ENCODE measurements at regions not wholly inside any gene's neighbourhood (a gene's known extent, or its start where the extent isn't known, plus 50 kb on each side); places are given as distances from the start of the nearest gene placed in this dataset.

GRCh38 chr17:70615831-70616230 lies 446.5 kb downstream of the KCNJ2 start:
- Histone ChIP-seq H3K4me3 (ENCODE audit: low read depth, low read length, poor library complexity, severe bottlenecking) (no peak overlapping the region), H3K27me3 (replicated peaks; ENCODE audit: insufficient read depth, low read depth, low read length, poor library complexity) (no peaks in the 10 kb centered on the region), H3K9me3 (ENCODE audit: low read depth, low read length, poor library complexity, severe bottlenecking) (no peaks in the 10 kb centered on the region), H3K36me3 (ENCODE audit: insufficient read depth, low read length, poor library complexity, severe bottlenecking) (no peaks in the 10 kb centered on the region), H3K4me1 (ENCODE audit: insufficient read depth, low read length, poor library complexity, severe bottlenecking) (no peaks in the 10 kb centered on the region), H3K27ac (ENCODE audit: low read depth, low read length, poor library complexity, severe bottlenecking) (no peak overlapping the region)
- TF ChIP-seq EZH2 (IDR thresholded peaks at IDR 0.05; ENCODE audit: borderline replicate concordance, low read depth, low read length, poor library complexity, severe bottlenecking) (no peak), CTCF (conservative IDR thresholded peaks at IDR 0.05; ENCODE audit: low read depth, low read length) (no peak)
- CTCF ChIA-PET: no interaction called here
- DNase-seq (ENCODE audit: low spot score): no peak
- intact Hi-C loops (cut with micrococcal nuclease; ENCODE audit: unreplicated experiment): no loop called here
- POLR2A ChIA-PET (ENCODE audit: low non-redundant PET): no interaction called here
- no TSS peak for BruUV-seq (replicated peaks)

DNA sequence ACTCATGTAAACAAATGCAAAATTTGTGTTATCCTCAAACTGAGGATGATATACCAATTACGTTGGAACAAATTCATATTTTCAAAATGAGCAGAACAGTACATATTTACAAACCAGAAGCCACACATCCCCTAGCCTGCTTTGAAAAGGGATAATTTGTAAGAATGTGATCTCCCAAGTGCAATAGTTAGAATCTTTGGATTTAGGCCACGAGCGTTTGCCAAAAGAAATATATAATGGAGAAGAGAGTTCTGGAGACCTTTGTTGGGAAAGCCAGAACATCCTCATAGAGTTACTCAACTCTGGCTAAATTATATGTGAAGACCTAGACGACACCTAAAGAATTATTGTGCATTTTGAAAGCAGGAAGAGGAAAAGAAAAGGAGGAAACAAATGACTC lies 449.3 kb downstream of the KCNJ2 start:
- H3K27ac ChIP-seq (ENCODE audit: low read depth, low read length, poor library complexity, severe bottlenecking): no peak overlapping the region
- no peaks in the 10 kb centered on the region for H3K4me1 ChIP-seq (ENCODE audit: insufficient read depth, low read length, poor library complexity, severe bottlenecking)
- CTCF ChIA-PET: no interaction called here
- DNase-seq (ENCODE audit: low spot score): no peak
- no TSS peak for BruUV-seq (replicated peaks)
- intact Hi-C loops (cut with micrococcal nuclease; ENCODE audit: unreplicated experiment): no loop called here
- H3K4me3 ChIP-seq (ENCODE audit: low read depth, low read length, poor library complexity, severe bottlenecking): no peak overlapping the region
- H3K27me3 ChIP-seq (replicated peaks; ENCODE audit: insufficient read depth, low read depth, low read length, poor library complexity): no peaks in the 10 kb centered on the region
- POLR2A ChIA-PET (ENCODE audit: low non-redundant PET): no interaction called here
- TF ChIP-seq CTCF (conservative IDR thresholded peaks at IDR 0.05; ENCODE audit: low read depth, low read length): no peak
- H3K36me3 ChIP-seq (ENCODE audit: insufficient read depth, low read length, poor library complexity, severe bottlenecking): no peaks in the 10 kb centered on the region
- no peaks in the 10 kb centered on the region for H3K9me3 ChIP-seq (ENCODE audit: low read depth, low read length, poor library complexity, severe bottlenecking)

- H3K4me3 ChIP-seq (ENCODE audit: low read depth, low read length, poor library complexity, severe bottlenecking): no peak overlapping the region
- no peaks in the 10 kb centered on the region for H3K27me3 ChIP-seq (replicated peaks; ENCODE audit: insufficient read depth, low read depth, low read length, poor library complexity)
- POLR2A ChIA-PET (ENCODE audit: low non-redundant PET): no interaction called here
- peak; percentile 18 for DNase-seq (ENCODE audit: low spot score)
- BruUV-seq (replicated peaks): no TSS peak
- H3K9me3 ChIP-seq (ENCODE audit: low read depth, low read length, poor library complexity, severe bottlenecking): no peaks in the 10 kb centered on the region
- TF ChIP-seq CTCF (conservative IDR thresholded peaks at IDR 0.05; ENCODE audit: low read depth, low read length) (no peak), EZH2 (IDR thresholded peaks at IDR 0.05; ENCODE audit: borderline replicate concordance, low read depth, low read length, poor library complexity, severe bottlenecking) (no peak)
- CTCF ChIA-PET: no interaction called here
- intact Hi-C loops (cut with micrococcal nuclease; ENCODE audit: unreplicated experiment): loop anchor here (5.0 kb wide), 2 partner anchors 474 to 1054 kb away; no protein-coding TSS in a partner anchor
- H3K36me3 ChIP-seq (ENCODE audit: insufficient read depth, low read length, poor library complexity, severe bottlenecking): no peaks in the 10 kb centered on the region
- H3K4me1 ChIP-seq (ENCODE audit: insufficient read depth, low read length, poor library complexity, severe bottlenecking): no peaks in the 10 kb centered on the region
- no peak overlapping the region for H3K27ac ChIP-seq (ENCODE audit: low read depth, low read length, poor library complexity, severe bottlenecking)
Observed at GRCh38 chr17:70621566-70621965, 452.2 kb downstream of the KCNJ2 start.
